ENCODE measurements at regions not wholly inside any gene's neighbourhood (a gene's known extent, or its start where the extent isn't known, plus 50 kb on each side); places are given as distances from the start of the nearest gene placed in this dataset.

GRCh38 chr9:88326936-88327335, 61.3 kb upstream of the SPIN1 start:
- TF ChIP-seq CTCF (conservative IDR thresholded peaks at IDR 0.05; ENCODE audit: low read depth, low read length) = no peak
- H3K4me3 ChIP-seq (ENCODE audit: low read depth, low read length) = no peak overlapping the region
- no peak for DNase-seq (ENCODE audit: low read depth)

GRCh38 chr9:88326015-88326414, 62.2 kb upstream of the SPIN1 start:
- DNase-seq (ENCODE audit: low read depth) = no peak
- TF ChIP-seq CTCF (conservative IDR thresholded peaks at IDR 0.05; ENCODE audit: low read depth, low read length) = no peak
- no peak overlapping the region for H3K4me3 ChIP-seq (ENCODE audit: low read depth, low read length)

DNA sequence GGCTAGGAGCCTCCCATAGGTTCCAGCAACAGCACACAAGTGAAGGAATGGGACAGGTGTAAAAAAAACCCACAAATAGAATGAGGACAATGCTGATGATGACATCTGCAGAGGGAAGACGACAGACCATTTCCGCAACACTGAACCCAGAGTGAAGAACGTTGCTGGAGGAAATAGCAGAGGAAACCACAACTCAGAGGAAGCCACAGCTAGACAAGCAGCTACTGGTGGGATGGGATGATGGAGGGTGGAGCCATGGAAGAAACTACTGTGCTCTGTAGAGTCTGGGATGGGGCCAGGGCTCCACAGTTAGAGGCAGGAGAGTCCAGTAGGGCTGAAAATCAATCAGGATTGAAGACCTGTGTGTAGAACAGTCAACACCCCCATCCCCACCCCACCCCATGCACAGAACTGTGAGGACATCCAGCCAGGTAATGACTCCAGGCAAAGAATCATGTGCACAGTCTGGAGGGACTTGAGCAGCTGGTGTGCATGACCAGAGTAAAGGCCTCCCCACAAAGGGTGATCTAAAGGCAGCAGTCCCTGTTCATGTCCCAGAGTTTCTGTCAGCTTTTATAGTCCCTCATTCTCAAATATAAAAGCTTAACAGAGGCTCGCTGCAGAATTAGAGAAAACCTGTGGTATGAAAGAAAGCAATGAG, 65.2 kb upstream of the SPIN1 start:
- H3K4me3 ChIP-seq (ENCODE audit: low read depth, low read length) = no peak overlapping the region
- peak; percentile 84 for DNase-seq (ENCODE audit: low read depth)
- no peak for TF ChIP-seq CTCF (conservative IDR thresholded peaks at IDR 0.05; ENCODE audit: low read depth, low read length)

DNA sequence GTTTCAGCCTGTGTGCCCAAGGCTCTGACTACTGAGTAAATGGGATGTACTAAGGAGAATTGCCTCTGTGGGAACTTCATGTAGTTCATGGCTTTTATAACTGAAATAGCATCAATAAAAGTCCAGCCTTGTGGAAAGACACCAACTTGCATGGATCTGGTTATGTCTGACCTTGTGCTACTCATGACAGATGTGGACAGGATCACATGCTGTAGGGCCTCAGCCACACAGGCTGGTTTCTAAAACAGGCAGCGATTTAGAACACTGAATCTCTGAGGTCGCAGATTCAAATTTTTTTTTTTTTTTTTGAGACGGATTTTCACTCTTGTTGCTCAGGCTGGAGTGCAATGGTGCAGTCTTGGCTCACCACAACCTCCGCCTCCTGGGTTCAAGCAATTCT, 66.5 kb upstream of the SPIN1 start:
- no peak overlapping the region for H3K4me3 ChIP-seq (ENCODE audit: low read depth, low read length)
- DNase-seq (ENCODE audit: low read depth) = no peak
- no peak for TF ChIP-seq CTCF (conservative IDR thresholded peaks at IDR 0.05; ENCODE audit: low read depth, low read length)

DNA sequence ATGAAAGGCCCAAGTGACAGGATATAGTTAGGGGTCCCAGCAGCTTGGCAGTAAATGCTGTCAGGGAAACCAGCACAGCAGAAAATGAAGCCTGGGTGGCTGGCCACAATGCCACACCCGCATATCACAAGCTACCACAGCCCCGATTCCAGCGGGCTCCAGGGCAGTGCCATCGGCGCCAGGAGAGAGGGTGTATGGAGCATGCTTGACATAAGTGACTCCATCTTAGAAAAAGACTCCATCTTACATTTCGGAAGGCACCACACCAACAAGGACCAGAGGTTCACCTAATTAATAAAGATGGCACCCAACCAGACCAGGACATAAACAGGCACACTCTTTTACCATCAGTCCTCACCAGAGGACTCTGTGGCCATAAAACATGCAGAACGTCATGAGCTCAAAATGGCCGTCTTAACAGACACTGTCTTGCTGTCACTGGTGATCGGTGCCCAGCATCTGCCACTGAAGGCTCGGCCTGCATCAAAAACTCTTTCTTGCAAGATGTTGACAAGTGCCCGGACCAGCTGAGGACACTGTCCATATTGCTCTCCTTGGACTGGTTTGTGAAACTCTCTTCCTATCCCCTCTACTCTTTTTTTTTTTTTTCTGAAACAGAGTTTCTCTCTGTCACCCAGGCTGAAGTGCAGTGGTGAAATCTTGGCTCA, 67.4 kb upstream of the SPIN1 start:
- no peak for DNase-seq (ENCODE audit: low read depth)
- H3K4me3 ChIP-seq (ENCODE audit: low read depth, low read length) = no peak overlapping the region
- no peak for TF ChIP-seq CTCF (conservative IDR thresholded peaks at IDR 0.05; ENCODE audit: low read depth, low read length)

GRCh38 chr9:88319936-88320747, 68.1 kb upstream of the SPIN1 start:
- TF ChIP-seq CTCF (conservative IDR thresholded peaks at IDR 0.05; ENCODE audit: low read depth, low read length) = no peak
- peak; percentile 41 for DNase-seq (ENCODE audit: low read depth)
- no peak overlapping the region for H3K4me3 ChIP-seq (ENCODE audit: low read depth, low read length)
